ENCODE measurements at regions not wholly inside any gene's neighbourhood (a gene's known extent, or its start where the extent isn't known, plus 50 kb on each side); places are given as distances from the start of the nearest gene placed in this dataset.
A peak's percentile ranks its signal among the peaks of the same experiment; 100 is the strongest.

GRCh38 chr10:131445623-131446022 lies 134.1 kb upstream of the TCERG1L start:
- DNase-seq, result no peak

- no peak for DNase-seq
These were observed 134.7 kb upstream of the TCERG1L start for GRCh38 chr10:131446171-131446570.

GRCh38 chr10:131448171-131448570 lies 136.7 kb upstream of the TCERG1L start:
- no peak for DNase-seq

- no peak for DNase-seq
These were observed 137.4 kb upstream of the TCERG1L start for GRCh38 chr10:131448883-131449282.

- no peak for DNase-seq
These were observed 138.8 kb upstream of the TCERG1L start for GRCh38 chr10:131450216-131450765.

GRCh38 chr10:131451407-131452015 lies 140.0 kb upstream of the TCERG1L start:
- no peak for DNase-seq

GRCh38 chr10:131452926-131453720 lies 141.6 kb upstream of the TCERG1L start:
- peak; percentile 29 for DNase-seq

- peak; percentile 69 for DNase-seq
These were observed 142.5 kb upstream of the TCERG1L start for GRCh38 chr10:131453721-131454634.

GRCh38 chr10:131456411-131456810 lies 144.9 kb upstream of the TCERG1L start:
- DNase-seq, result no peak

GRCh38 chr10:131461093-131461492 lies 149.6 kb upstream of the TCERG1L start:
- no peak for DNase-seq

GRCh38 chr10:131464789-131465188 lies 153.3 kb upstream of the TCERG1L start:
- no peak for DNase-seq

GRCh38 chr10:131469551-131469950 lies 158.0 kb upstream of the TCERG1L start:
- DNase-seq, result no peak

GRCh38 chr10:131473645-131474044 lies 162.1 kb upstream of the TCERG1L start:
- DNase-seq, result no peak

GRCh38 chr10:131474416-131474815 lies 162.9 kb upstream of the TCERG1L start:
- peak; percentile 35 for DNase-seq

- no peak for DNase-seq
These were observed 163.5 kb upstream of the TCERG1L start for GRCh38 chr10:131475043-131475442.

- DNase-seq, result no peak
These were observed 164.3 kb upstream of the TCERG1L start for GRCh38 chr10:131475803-131476202.

GRCh38 chr10:131477457-131478121 lies 166.1 kb upstream of the TCERG1L start:
- DNase-seq, result no peak

- no peak for DNase-seq
These were observed 167.0 kb upstream of the TCERG1L start for GRCh38 chr10:131478377-131478989.

GRCh38 chr10:131480066-131480465 lies 168.5 kb upstream of the TCERG1L start:
- DNase-seq, result no peak

- DNase-seq, result no peak
These were observed 169.3 kb upstream of the TCERG1L start for GRCh38 chr10:131480861-131481260.

GRCh38 chr10:131485732-131486131 lies 174.2 kb upstream of the TCERG1L start:
- no peak for DNase-seq

- DNase-seq, result no peak
These were observed 176.3 kb upstream of the TCERG1L start for GRCh38 chr10:131487822-131488221.
